ENCODE measurements at regions not wholly inside any gene's neighbourhood (a gene's known extent, or its start where the extent isn't known, plus 50 kb on each side); places are given as distances from the start of the nearest gene placed in this dataset.

- DNase-seq, result no peak
Measured at GRCh38 chr2:239539776-239540100, 138.9 kb upstream of the HDAC4 start.

- DNase-seq, result no peak
Measured at GRCh38 chr2:239539083-239539775, 138.4 kb upstream of the HDAC4 start.

- no peak for DNase-seq
Measured at GRCh38 chr2:239538357-239539052, 137.7 kb upstream of the HDAC4 start.

- DNase-seq, result no peak
Measured at GRCh38 chr2:239537633-239538356, 137.0 kb upstream of the HDAC4 start.

GRCh38 chr2:239536186-239536585, 135.4 kb upstream of the HDAC4 start:
- DNase-seq, result no peak

- DNase-seq, result no peak
Measured at GRCh38 chr2:239535413-239536144, 134.8 kb upstream of the HDAC4 start.

GRCh38 chr2:239534581-239535412, 134.0 kb upstream of the HDAC4 start:
- no peak for DNase-seq

GRCh38 chr2:239533569-239534316, 132.9 kb upstream of the HDAC4 start:
- no peak for DNase-seq

GRCh38 chr2:239532859-239533258, 132.0 kb upstream of the HDAC4 start:
- no peak for DNase-seq

- DNase-seq, result no peak
Measured at GRCh38 chr2:239532250-239532649, 131.4 kb upstream of the HDAC4 start.

- DNase-seq, result no peak
Measured at GRCh38 chr2:239531456-239532241, 130.8 kb upstream of the HDAC4 start.

GRCh38 chr2:239530749-239531316, 130.0 kb upstream of the HDAC4 start:
- no peak for DNase-seq

- DNase-seq, result no peak
Measured at GRCh38 chr2:239529313-239530015, 128.6 kb upstream of the HDAC4 start.

- no peak for DNase-seq
Measured at GRCh38 chr2:239528883-239529282, 128.1 kb upstream of the HDAC4 start.

GRCh38 chr2:239528146-239528545, 127.3 kb upstream of the HDAC4 start:
- DNase-seq, result no peak

GRCh38 chr2:239526666-239527415, 126.0 kb upstream of the HDAC4 start:
- no peak for DNase-seq

GRCh38 chr2:239526038-239526437, 125.2 kb upstream of the HDAC4 start:
- DNase-seq, result no peak

- DNase-seq, result no peak
Measured at GRCh38 chr2:239523954-239524330, 123.1 kb upstream of the HDAC4 start.
